RWPE2 (cell line): ENCODE measurements at regions not wholly inside any gene's neighbourhood (a gene's known extent, or its start where the extent isn't known, plus 50 kb on each side); places are given as distances from the start of the nearest gene placed in this dataset.

Source experiments
- ATAC-seq: fragments of 200-7000 bp; cut with Tn5 transposase; 3 replicates; pipeline ENCODE4 v1.9.1; 2021; ENCODE audit warnings: low read depth
- DNase-seq: peaks from one replicate; pipeline ENCODE4 v3.0.0-alpha.2; 2020; ENCODE audit warnings: low spot score
- H3K27ac ChIP-seq: fragments of 450-650 bp; 2 replicates; pipeline ENCODE4 v1.5.1; 2017; ENCODE audit warnings: mild to moderate bottlenecking; ENCODE audit not compliant: poor library complexity, severe bottlenecking
- H3K27me3 ChIP-seq: fragments of 250-450 bp; sonication (Bioruptor Pico); 2 replicates; pipeline ENCODE4 v1.5.1; 2021; ENCODE audit warnings: mild to moderate bottlenecking, moderate library complexity; ENCODE audit not compliant: insufficient read depth, poor library complexity, severe bottlenecking
- H3K36me3 ChIP-seq: fragments of 250-450 bp; sonication (Bioruptor Pico); 2 replicates; pipeline ENCODE4 v1.5.1; 2020; ENCODE audit warnings: low read depth, mild to moderate bottlenecking, moderate library complexity
- H3K4me1 ChIP-seq: fragments of 250-450 bp; sonication (Bioruptor Pico); 2 replicates; pipeline ENCODE4 v1.5.1; 2021; ENCODE audit warnings: mild to moderate bottlenecking, moderate library complexity; ENCODE audit not compliant: insufficient read depth, poor library complexity, severe bottlenecking
- H3K4me3 ChIP-seq: fragments of 250-450 bp; sonication (Bioruptor Pico); 2 replicates; pipeline ENCODE4 v1.5.1; 2021; ENCODE audit warnings: mild to moderate bottlenecking, moderate library complexity; ENCODE audit not compliant: severe bottlenecking
- H3K9me3 ChIP-seq: fragments of 250-450 bp; sonication (Bioruptor Pico); 2 replicates; pipeline ENCODE4 v1.5.1; 2021; ENCODE audit warnings: mild to moderate bottlenecking, moderate library complexity; ENCODE audit not compliant: severe bottlenecking
- TF ChIP-seq, protein P1 (sequence below): fragments of 450-650 bp; IDR thresholded peaks from one replicate; pipeline ENCODE4 v1.5.1; 2017; ENCODE audit warnings: mild to moderate bottlenecking, moderate library complexity; ENCODE audit not compliant: poor library complexity, severe bottlenecking

DNA sequence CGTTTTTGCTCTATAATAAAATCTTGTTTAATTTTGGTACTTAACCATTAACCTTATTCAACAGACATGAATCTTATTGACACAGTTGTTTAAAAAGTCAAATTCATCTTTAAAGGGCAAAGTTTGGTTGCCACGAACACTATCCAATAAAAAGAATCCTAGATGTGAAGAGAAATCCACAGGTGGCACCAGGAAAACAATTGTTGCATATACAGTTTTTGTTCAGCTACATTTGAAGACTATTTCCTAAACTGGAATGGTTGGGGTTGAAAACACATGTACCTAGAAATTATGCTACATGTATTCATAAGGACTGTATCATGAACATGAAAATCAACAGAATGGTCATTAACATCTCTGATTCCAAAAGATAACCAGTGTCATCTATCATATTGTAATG, 71.1 kb upstream of the GULP1 start:
- no peaks in the 10 kb centered on the region for H3K9me3 ChIP-seq
- no peaks in the 10 kb centered on the region for H3K36me3 ChIP-seq
- no peaks in the 10 kb centered on the region for H3K4me1 ChIP-seq
- no peak overlapping the region for H3K4me3 ChIP-seq
- ATAC-seq = no peak
- no peak for DNase-seq
- no peak overlapping the region for H3K27ac ChIP-seq
- H3K27me3 ChIP-seq = no peaks in the 10 kb centered on the region
- TF ChIP-seq, protein P1, sequence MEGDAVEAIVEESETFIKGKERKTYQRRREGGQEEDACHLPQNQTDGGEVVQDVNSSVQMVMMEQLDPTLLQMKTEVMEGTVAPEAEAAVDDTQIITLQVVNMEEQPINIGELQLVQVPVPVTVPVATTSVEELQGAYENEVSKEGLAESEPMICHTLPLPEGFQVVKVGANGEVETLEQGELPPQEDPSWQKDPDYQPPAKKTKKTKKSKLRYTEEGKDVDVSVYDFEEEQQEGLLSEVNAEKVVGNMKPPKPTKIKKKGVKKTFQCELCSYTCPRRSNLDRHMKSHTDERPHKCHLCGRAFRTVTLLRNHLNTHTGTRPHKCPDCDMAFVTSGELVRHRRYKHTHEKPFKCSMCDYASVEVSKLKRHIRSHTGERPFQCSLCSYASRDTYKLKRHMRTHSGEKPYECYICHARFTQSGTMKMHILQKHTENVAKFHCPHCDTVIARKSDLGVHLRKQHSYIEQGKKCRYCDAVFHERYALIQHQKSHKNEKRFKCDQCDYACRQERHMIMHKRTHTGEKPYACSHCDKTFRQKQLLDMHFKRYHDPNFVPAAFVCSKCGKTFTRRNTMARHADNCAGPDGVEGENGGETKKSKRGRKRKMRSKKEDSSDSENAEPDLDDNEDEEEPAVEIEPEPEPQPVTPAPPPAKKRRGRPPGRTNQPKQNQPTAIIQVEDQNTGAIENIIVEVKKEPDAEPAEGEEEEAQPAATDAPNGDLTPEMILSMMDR = no peak

DNA sequence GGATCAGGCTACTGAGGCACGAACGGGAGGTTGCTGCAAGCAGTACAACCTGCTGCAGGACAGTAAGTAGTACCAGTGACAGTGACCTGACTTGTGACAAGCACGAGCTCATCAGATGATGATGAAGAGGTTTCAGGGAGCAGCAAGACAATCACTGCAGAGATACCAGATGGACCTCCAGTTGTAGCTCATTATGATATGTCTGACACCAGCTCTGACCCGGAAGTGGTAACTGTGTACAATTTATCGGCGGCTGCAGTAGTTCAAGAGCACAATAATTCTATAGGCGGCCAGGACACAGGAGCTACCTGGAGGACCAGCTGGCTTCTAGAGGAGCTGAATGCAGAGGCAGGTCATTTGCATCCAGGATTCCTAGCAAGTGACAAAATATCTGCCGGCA, 64.0 kb upstream of the GULP1 start:
- no peaks in the 10 kb centered on the region for H3K9me3 ChIP-seq
- DNase-seq = no peak
- no peak overlapping the region for H3K4me3 ChIP-seq
- TF ChIP-seq, protein P1 = no peak
- H3K4me1 ChIP-seq = no peaks in the 10 kb centered on the region
- H3K36me3 ChIP-seq = no peaks in the 10 kb centered on the region
- no peak overlapping the region for H3K27ac ChIP-seq
- no peak for ATAC-seq
- no peaks in the 10 kb centered on the region for H3K27me3 ChIP-seq

- H3K4me1 ChIP-seq = no peaks in the 10 kb centered on the region
- ATAC-seq (no peak), DNase-seq (no peak)
- H3K9me3 ChIP-seq = no peaks in the 10 kb centered on the region
- no peak overlapping the region for H3K4me3 ChIP-seq
- H3K27ac ChIP-seq = no peak overlapping the region
- H3K36me3 ChIP-seq = no peaks in the 10 kb centered on the region
- TF ChIP-seq, protein P1 = no peak
- no peaks in the 10 kb centered on the region for H3K27me3 ChIP-seq
These were observed 56.3 kb upstream of the GULP1 start for GRCh38 chr2:188235364-188235763.

- DNase-seq = no peak
- no peak overlapping the region for H3K4me3 ChIP-seq
- TF ChIP-seq, protein P1 = no peak
These were observed 53.3 kb upstream of the GULP1 start for GRCh38 chr2:188238386-188238785.

More at GRCh38 chr2:188238386-188238785, 53.3 kb upstream of the GULP1 start:
- no peak for ATAC-seq
- no peaks in the 10 kb centered on the region for H3K4me1 ChIP-seq
- H3K36me3 ChIP-seq = no peaks in the 10 kb centered on the region
- no peak overlapping the region for H3K27ac ChIP-seq
- H3K9me3 ChIP-seq = no peaks in the 10 kb centered on the region
- H3K27me3 ChIP-seq = no peaks in the 10 kb centered on the region
